SK-N-SH (cell line): ENCODE measurements at regions not wholly inside any gene's neighbourhood (a gene's known extent, or its start where the extent isn't known, plus 50 kb on each side); places are given as distances from the start of the nearest gene placed in this dataset.

Source experiments
- CTCF ChIA-PET: fragments of 300-600, 350-600 bp; formaldehyde crosslinking; extraction: SDS; loops from one replicate; lab custom pipeline; 2021; lab: Yijun Ruan, JAX
- POLR2A ChIA-PET: fragments of 350-600 bp; sonication (Branson Sonifier 250); formaldehyde crosslinking; extraction: SDS; loops from one replicate; lab custom pipeline; 2020; ENCODE audit warnings: antibody characterized with exemption, inconsistent platforms; lab: Yijun Ruan, JAX
- DNase-seq: peaks from one replicate; pipeline ENCODE4 v3.0.0; 2012
- H2AFZ ChIP-seq: fragments of 200-600 bp; sonication (generic); 2 replicates; pipeline ENCODE4 v1.8.1; 2016; ENCODE audit warnings: antibody characterized with exemption, mild to moderate bottlenecking, low read depth
- H3F3A ChIP-seq: fragments of 200-600 bp; sonication (generic); replicated peaks from 2 replicates; pipeline ENCODE3; 2016; ENCODE audit warnings: antibody characterized with exemption, mild to moderate bottlenecking; ENCODE audit not compliant: insufficient read depth
- H3K27ac ChIP-seq, 2 experiments: fragments of 200-500 bp in 1 of 2; fragments of 200-600 bp in 1 of 2; sonication (Bioruptor generic) in 1 of 2; sonication (generic), shearing (Covaris generic) in 1 of 2; 2 replicates each; pipeline versions ENCODE4 v1.5.1 to v1.6.1; 2014 to 2016; ENCODE audit warnings: low read depth in 2 of 2, inconsistent platforms in 1 of 2, low read length in 1 of 2, mild to moderate bottlenecking in 1 of 2, mixed read lengths in 1 of 2
- H3K27me3 ChIP-seq: fragments of 200-600 bp; sonication (generic), shearing (Covaris generic); 2 replicates; pipeline ENCODE4 v1.6.1; 2016; ENCODE audit warnings: mixed run types; ENCODE audit not compliant: insufficient read depth
- H3K36me3 ChIP-seq, 2 experiments: fragments of 200-500 bp in 1 of 2; fragments of 200-600 bp in 1 of 2; sonication (Bioruptor generic) in 1 of 2; sonication (generic) in 1 of 2; replicated peaks in 1 of 2; 2 replicates each; pipeline versions ENCODE3 to v1.5.1; 2014 to 2016; ENCODE audit warnings: low read length in 1 of 2, mild to moderate bottlenecking in 1 of 2; ENCODE audit not compliant: insufficient read depth in 2 of 2, control insufficient read depth in 1 of 2
- H3K4me1 ChIP-seq, 2 experiments: fragments of 200-500 bp in 1 of 2; fragments of 200-600 bp in 1 of 2; sonication (Bioruptor generic) in 1 of 2; sonication (generic), shearing (Covaris generic) in 1 of 2; 2 replicates each; pipeline versions ENCODE4 v1.5.1 to v1.6.1; 2014 to 2016; ENCODE audit warnings: low read depth in 1 of 2, low read length in 1 of 2, mixed run types in 1 of 2; ENCODE audit not compliant: insufficient read depth in 2 of 2, control insufficient read depth in 1 of 2
- H3K4me2 ChIP-seq: fragments of 200-600 bp; sonication (generic), shearing (Covaris generic); 2 replicates; pipeline ENCODE4 v1.6.1; 2017; ENCODE audit warnings: mixed run types
- H3K4me3 ChIP-seq, 2 experiments: fragments of 200-500 bp in 1 of 2; fragments of 200-600 bp in 1 of 2; sonication (Bioruptor generic) in 1 of 2; sonication (generic), shearing (Covaris generic) in 1 of 2; 2 replicates each; pipeline versions ENCODE4 v1.5.1 to v1.8.1; 2014 to 2016; ENCODE audit warnings: low read depth in 2 of 2, inconsistent platforms in 1 of 2, low read length in 1 of 2, mild to moderate bottlenecking in 1 of 2, mixed read lengths in 1 of 2, moderate library complexity in 1 of 2
- H3K79me2 ChIP-seq: fragments of 200-600 bp; sonication (generic); 2 replicates; pipeline ENCODE4 v1.8.1; 2017; ENCODE audit warnings: mild to moderate bottlenecking; ENCODE audit not compliant: insufficient read depth
- H3K9ac ChIP-seq: fragments of 200-600 bp; sonication (generic); 2 replicates; pipeline ENCODE4 v1.6.1; 2017; ENCODE audit warnings: mixed run types
- H3K9me2 ChIP-seq: fragments of 200-600 bp; sonication (generic); 2 replicates; pipeline ENCODE4 v1.6.1; 2017; ENCODE audit warnings: mixed run types
- H3K9me3 ChIP-seq: fragments of 200-600 bp; sonication (generic); 2 replicates; pipeline ENCODE4 v1.6.1; 2017; ENCODE audit warnings: mixed run types, mild to moderate bottlenecking, moderate library complexity
- H4K20me1 ChIP-seq: fragments of 200-600 bp; sonication (generic); 2 replicates; pipeline ENCODE4 v1.6.1; 2017; ENCODE audit warnings: mild to moderate bottlenecking, mixed run types; ENCODE audit not compliant: insufficient read depth
- FOSL2 ChIP-seq: IDR thresholded peaks from 2 replicates; pipeline ENCODE4 v1.4.0; 2012; ENCODE audit warnings: low read depth, mild to moderate bottlenecking, moderate library complexity, borderline replicate concordance
- FOXM1 ChIP-seq: IDR thresholded peaks from 2 replicates; pipeline ENCODE4 v1.4.0; 2012; ENCODE audit warnings: low read depth, mild to moderate bottlenecking
- GATA2 ChIP-seq: sonication (generic); formaldehyde crosslinking; IDR thresholded peaks from 2 replicates; pipeline ENCODE4 v1.5.0; 2020; ENCODE audit warnings: mild to moderate bottlenecking, missing genetic modification reagents
- RCOR1 ChIP-seq: fragments of 150-350 bp; IDR thresholded peaks from 2 replicates; pipeline ENCODE4 v1.6.1; 2017; ENCODE audit warnings: antibody characterized with exemption, low read length
- RXRA ChIP-seq: IDR thresholded peaks from 2 replicates; pipeline ENCODE4 v1.4.0; 2012; ENCODE audit warnings: low read depth, mild to moderate bottlenecking, borderline replicate concordance
- SMC3 ChIP-seq: IDR thresholded peaks from 2 replicates; pipeline ENCODE4 v1.6.1; 2012; ENCODE audit warnings: low read depth, low read length, improper control_type of control experiment
- TAF1 ChIP-seq: IDR thresholded peaks from 2 replicates; pipeline ENCODE4 v1.6.1; 2012; ENCODE audit warnings: low read depth, mild to moderate bottlenecking, low read length, moderate library complexity, borderline replicate concordance
- whole genome bisulfite sequencing: methylation state at CpG from one replicate; pipeline ENCODE4 v1.1.6; 2017; ENCODE audit warnings: low lambda C conversion rate; 5-methylcytosine and 5-hydroxymethylcytosine counted together
- TF ChIP-seq, protein P1 (sequence below): fragments of 150-350 bp; IDR thresholded peaks from 2 replicates; pipeline ENCODE4 v1.6.1; 2017; ENCODE audit warnings: antibody characterized with exemption, low read length, low read depth, borderline replicate concordance
- TF ChIP-seq, protein P2 (sequence below): fragments of 200-600 bp; sonication (generic); IDR thresholded peaks from 2 replicates; pipeline ENCODE4 v1.6.1; 2017; ENCODE audit warnings: antibody characterized with exemption, mild to moderate bottlenecking, moderate library complexity
- TF ChIP-seq, protein P3 (sequence below): IDR thresholded peaks from 2 replicates; pipeline ENCODE4 v1.4.0; 2012; ENCODE audit warnings: low read depth
- TF ChIP-seq, protein P4 (sequence below): IDR thresholded peaks from 2 replicates; pipeline ENCODE4 v1.6.1; 2012; ENCODE audit warnings: mild to moderate bottlenecking, low read depth, low read length, moderate library complexity
- TF ChIP-seq, protein P5 (sequence below): IDR thresholded peaks from 2 replicates; pipeline ENCODE4 v1.4.0; 2012; ENCODE audit warnings: low read depth, borderline replicate concordance

DNA sequence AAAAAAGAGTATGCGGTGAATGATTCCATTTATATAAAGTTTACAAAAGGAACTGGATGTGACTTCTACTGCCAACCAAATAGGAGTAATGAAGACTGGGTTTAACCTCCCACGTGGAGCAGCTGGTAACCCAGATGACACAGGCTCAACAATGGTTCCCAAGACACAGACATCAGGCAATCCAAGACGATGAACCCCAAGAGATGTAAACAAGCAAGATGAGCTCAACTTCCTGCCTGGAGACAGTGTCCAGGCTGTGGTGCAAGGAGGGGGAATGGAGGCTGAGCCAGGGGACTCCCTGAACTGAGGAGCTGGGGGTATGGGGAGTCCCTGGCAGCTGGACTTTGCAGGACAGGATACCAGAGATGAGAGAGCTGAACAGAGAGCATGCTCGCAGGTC, 104.7 kb downstream of the LITAF start:
- H2AFZ ChIP-seq, result no peak overlapping the region
- no peaks in the 10 kb centered on the region for H3K79me2 ChIP-seq
- TF ChIP-seq, protein P1, sequence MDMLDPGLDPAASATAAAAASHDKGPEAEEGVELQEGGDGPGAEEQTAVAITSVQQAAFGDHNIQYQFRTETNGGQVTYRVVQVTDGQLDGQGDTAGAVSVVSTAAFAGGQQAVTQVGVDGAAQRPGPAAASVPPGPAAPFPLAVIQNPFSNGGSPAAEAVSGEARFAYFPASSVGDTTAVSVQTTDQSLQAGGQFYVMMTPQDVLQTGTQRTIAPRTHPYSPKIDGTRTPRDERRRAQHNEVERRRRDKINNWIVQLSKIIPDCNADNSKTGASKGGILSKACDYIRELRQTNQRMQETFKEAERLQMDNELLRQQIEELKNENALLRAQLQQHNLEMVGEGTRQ, result no peak
- TF ChIP-seq, protein P2, sequence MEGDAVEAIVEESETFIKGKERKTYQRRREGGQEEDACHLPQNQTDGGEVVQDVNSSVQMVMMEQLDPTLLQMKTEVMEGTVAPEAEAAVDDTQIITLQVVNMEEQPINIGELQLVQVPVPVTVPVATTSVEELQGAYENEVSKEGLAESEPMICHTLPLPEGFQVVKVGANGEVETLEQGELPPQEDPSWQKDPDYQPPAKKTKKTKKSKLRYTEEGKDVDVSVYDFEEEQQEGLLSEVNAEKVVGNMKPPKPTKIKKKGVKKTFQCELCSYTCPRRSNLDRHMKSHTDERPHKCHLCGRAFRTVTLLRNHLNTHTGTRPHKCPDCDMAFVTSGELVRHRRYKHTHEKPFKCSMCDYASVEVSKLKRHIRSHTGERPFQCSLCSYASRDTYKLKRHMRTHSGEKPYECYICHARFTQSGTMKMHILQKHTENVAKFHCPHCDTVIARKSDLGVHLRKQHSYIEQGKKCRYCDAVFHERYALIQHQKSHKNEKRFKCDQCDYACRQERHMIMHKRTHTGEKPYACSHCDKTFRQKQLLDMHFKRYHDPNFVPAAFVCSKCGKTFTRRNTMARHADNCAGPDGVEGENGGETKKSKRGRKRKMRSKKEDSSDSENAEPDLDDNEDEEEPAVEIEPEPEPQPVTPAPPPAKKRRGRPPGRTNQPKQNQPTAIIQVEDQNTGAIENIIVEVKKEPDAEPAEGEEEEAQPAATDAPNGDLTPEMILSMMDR, result no peak
- no peak for TF ChIP-seq RCOR1
- no peak for TF ChIP-seq RXRA
- no peak for TF ChIP-seq SMC3
- TF ChIP-seq FOSL2, result no peak
- TF ChIP-seq, all 33 proteins: peak for 0
- Histone ChIP-seq H3K9me2 (no peaks in the 10 kb centered on the region), H3K4me3 (no peak overlapping the region), H3K4me1 (no peaks in the 10 kb centered on the region; a peak in 1 of 4 replicates), H3K27ac (peak overlapping the region in 1 of 2 experiments; percentile 32; a peak in 1 of 4 replicates), H4K20me1 (no peaks in the 10 kb centered on the region), H3K36me3 (no peaks in the 10 kb centered on the region), H3K9me3 (no peaks in the 10 kb centered on the region), H3K27me3 (no peaks in the 10 kb centered on the region), H3K9ac (no peak overlapping the region), H3F3A (no peaks in the 10 kb centered on the region), H3K4me2 (0 out of 2 replicates have a peak overlapping the region, but pooled peaks have one; percentile 7)
- ChIA-PET POLR2A (no interaction called here), CTCF (interaction anchor here (0.7 to 1.2 kb wide), 5 partner anchors 8 to 519 kb away, joined by 3 to 6 read pairs (median 3); no protein-coding TSS in a partner anchor)
- 57% methylated on average over 4 of the region's 4 CpGs for WGBS
- no peak for DNase-seq

DNA sequence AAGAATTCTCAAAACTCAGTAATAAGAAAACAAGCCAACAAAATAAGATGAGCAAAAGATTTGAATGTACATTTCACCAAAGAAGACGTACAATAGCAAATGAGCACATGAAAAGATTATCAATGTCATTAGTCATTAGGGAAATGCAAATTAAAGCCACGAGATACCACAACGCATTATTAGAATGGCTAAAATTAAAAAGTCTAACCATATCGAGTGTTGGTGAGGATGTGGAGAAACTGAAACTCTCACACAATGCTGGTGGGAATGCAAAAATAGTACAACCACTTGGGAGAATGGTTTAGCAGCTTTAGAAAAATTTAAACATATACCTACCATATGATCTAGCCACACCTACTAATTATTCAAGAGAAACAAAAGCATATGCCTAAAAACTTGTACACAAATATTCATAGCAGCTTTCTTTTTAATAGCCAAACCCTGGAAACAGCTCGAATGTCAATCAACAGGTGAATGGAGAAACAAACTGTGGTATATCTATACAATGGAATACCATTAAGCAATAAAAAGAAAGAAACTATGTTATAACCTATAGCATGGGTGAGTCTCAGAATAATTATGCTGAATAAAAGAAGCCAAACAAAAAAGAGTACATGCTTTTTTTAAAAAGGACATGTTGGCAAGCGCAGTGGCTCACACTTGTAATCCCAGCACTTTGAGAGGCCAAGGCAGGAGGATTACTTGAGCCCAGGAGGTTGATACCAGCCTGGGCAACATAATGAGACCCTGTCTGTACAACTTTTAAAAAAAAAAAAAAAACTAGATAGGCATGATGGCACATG, 103.6 kb downstream of the LITAF start:
- Histone ChIP-seq H3K79me2 (no peaks in the 10 kb centered on the region), H4K20me1 (no peaks in the 10 kb centered on the region), H3K36me3 (no peaks in the 10 kb centered on the region), H3K4me1 (no peaks in the 10 kb centered on the region; a peak in 1 of 4 replicates), H3K9me2 (no peaks in the 10 kb centered on the region), H3K27me3 (no peaks in the 10 kb centered on the region), H3K27ac (no peak overlapping the region), H3K9ac (no peak overlapping the region), H2AFZ (no peak overlapping the region), H3F3A (no peaks in the 10 kb centered on the region), H3K9me3 (no peaks in the 10 kb centered on the region), H3K4me3 (no peak overlapping the region), H3K4me2 (no peak overlapping the region)
- CTCF ChIA-PET, result interaction anchor here (1.2 kb wide), 2 partner anchors 9 to 10 kb away, joined by 3 read pairs; no protein-coding TSS in a partner anchor
- no peak for DNase-seq
- 39% methylated on average over 6 of the region's 6 CpGs for WGBS
- POLR2A ChIA-PET, result no interaction called here
- TF ChIP-seq, protein P3, sequence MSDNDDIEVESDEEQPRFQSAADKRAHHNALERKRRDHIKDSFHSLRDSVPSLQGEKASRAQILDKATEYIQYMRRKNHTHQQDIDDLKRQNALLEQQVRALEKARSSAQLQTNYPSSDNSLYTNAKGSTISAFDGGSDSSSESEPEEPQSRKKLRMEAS, result no peak
- no peak for TF ChIP-seq RCOR1
- TF ChIP-seq FOSL2, result no peak
- no peak for TF ChIP-seq FOXM1
- TF ChIP-seq TAF1, result no peak
- TF ChIP-seq, protein P4, sequence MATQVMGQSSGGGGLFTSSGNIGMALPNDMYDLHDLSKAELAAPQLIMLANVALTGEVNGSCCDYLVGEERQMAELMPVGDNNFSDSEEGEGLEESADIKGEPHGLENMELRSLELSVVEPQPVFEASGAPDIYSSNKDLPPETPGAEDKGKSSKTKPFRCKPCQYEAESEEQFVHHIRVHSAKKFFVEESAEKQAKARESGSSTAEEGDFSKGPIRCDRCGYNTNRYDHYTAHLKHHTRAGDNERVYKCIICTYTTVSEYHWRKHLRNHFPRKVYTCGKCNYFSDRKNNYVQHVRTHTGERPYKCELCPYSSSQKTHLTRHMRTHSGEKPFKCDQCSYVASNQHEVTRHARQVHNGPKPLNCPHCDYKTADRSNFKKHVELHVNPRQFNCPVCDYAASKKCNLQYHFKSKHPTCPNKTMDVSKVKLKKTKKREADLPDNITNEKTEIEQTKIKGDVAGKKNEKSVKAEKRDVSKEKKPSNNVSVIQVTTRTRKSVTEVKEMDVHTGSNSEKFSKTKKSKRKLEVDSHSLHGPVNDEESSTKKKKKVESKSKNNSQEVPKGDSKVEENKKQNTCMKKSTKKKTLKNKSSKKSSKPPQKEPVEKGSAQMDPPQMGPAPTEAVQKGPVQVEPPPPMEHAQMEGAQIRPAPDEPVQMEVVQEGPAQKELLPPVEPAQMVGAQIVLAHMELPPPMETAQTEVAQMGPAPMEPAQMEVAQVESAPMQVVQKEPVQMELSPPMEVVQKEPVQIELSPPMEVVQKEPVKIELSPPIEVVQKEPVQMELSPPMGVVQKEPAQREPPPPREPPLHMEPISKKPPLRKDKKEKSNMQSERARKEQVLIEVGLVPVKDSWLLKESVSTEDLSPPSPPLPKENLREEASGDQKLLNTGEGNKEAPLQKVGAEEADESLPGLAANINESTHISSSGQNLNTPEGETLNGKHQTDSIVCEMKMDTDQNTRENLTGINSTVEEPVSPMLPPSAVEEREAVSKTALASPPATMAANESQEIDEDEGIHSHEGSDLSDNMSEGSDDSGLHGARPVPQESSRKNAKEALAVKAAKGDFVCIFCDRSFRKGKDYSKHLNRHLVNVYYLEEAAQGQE, result no peak
- TF ChIP-seq, protein P5, sequence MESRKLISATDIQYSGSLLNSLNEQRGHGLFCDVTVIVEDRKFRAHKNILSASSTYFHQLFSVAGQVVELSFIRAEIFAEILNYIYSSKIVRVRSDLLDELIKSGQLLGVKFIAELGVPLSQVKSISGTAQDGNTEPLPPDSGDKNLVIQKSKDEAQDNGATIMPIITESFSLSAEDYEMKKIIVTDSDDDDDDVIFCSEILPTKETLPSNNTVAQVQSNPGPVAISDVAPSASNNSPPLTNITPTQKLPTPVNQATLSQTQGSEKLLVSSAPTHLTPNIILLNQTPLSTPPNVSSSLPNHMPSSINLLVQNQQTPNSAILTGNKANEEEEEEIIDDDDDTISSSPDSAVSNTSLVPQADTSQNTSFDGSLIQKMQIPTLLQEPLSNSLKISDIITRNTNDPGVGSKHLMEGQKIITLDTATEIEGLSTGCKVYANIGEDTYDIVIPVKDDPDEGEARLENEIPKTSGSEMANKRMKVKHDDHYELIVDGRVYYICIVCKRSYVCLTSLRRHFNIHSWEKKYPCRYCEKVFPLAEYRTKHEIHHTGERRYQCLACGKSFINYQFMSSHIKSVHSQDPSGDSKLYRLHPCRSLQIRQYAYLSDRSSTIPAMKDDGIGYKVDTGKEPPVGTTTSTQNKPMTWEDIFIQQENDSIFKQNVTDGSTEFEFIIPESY, result no peak
- TF ChIP-seq GATA2 (CRISPR knock-in tag), result no peak
- TF ChIP-seq, protein P2, result no peak
- no peak for TF ChIP-seq RXRA
